CD14-positive monocyte (primary cell): ENCODE measurements at regions not wholly inside any gene's neighbourhood (a gene's known extent, or its start where the extent isn't known, plus 50 kb on each side); places are given as distances from the start of the nearest gene placed in this dataset.
A peak's percentile ranks its signal among the peaks of the same experiment; 100 is the strongest.

Experiments used
- DNase-seq, 3 donors: peaks; one replicate each; pipeline ENCODE4 v3.0.0-alpha.2; 2011 to 2022
- H2AFZ ChIP-seq: 2 replicates; pipeline ENCODE4 v1.6.0; 2012; ENCODE audit warnings: mild to moderate bottlenecking, low read depth, low read length, inconsistent platforms; ENCODE audit not compliant: insufficient read depth, poor library complexity, severe bottlenecking
- H3K27ac ChIP-seq, 2 donors: 1 replicate in 1 of 2; 2 replicates in 1 of 2; pipeline ENCODE4 v1.5.1; 2012 to 2013; ENCODE audit warnings: low read length in 2 of 2, control low read depth in 1 of 2, inconsistent platforms in 1 of 2, low read depth in 1 of 2, mild to moderate bottlenecking in 1 of 2
- H3K27me3 ChIP-seq, 2 donors: one replicate each; pipeline versions ENCODE4 v1.6.0 to v1.6.1; 2011 to 2013; ENCODE audit warnings: low read length in 2 of 2; ENCODE audit not compliant: control insufficient read depth in 2 of 2, insufficient read depth in 2 of 2
- H3K36me3 ChIP-seq, 2 donors: replicated peaks in 1 of 2; 1 replicate in 1 of 2; 2 replicates in 1 of 2; pipeline versions ENCODE4 v1.5.1 to v1.6.1; 2012 to 2013; ENCODE audit warnings: low read length in 2 of 2, control low read depth in 1 of 2, inconsistent platforms in 1 of 2, mild to moderate bottlenecking in 1 of 2; ENCODE audit not compliant: insufficient read depth in 2 of 2, control insufficient read depth in 1 of 2
- H3K4me1 ChIP-seq, 2 donors: 1 replicate in 1 of 2; 2 replicates in 1 of 2; pipeline versions ENCODE4 v1.5.1 to v1.6.1; 2012 to 2013; ENCODE audit warnings: low read length in 2 of 2, control low read depth in 1 of 2, inconsistent platforms in 1 of 2, mild to moderate bottlenecking in 1 of 2, moderate library complexity in 1 of 2; ENCODE audit not compliant: insufficient read depth in 2 of 2, control insufficient read depth in 1 of 2
- H3K4me2 ChIP-seq: replicated peaks from 2 replicates; pipeline ENCODE3; 2012; ENCODE audit warnings: low read length, moderate library complexity, mild to moderate bottlenecking; ENCODE audit not compliant: poor library complexity, severe bottlenecking; ENCODE audit errors: extremely low read depth
- H3K4me3 ChIP-seq, 3 experiments: fragments of 200-600 bp in 1 of 3; sonication (generic) in 1 of 3; replicated peaks in 1 of 3; 1 replicate in 2 of 3; 2 replicates in 1 of 3; pipeline ENCODE4 v1.5.1; 2011 to 2013; ENCODE audit warnings: low read length in 3 of 3, mild to moderate bottlenecking in 3 of 3, control low read depth in 2 of 3, low read depth in 2 of 3, inconsistent platforms in 1 of 3, moderate library complexity in 1 of 3
- H3K79me2 ChIP-seq: 2 replicates; pipeline ENCODE4 v1.6.0; 2012; ENCODE audit warnings: mild to moderate bottlenecking, control low read depth, inconsistent platforms, low read length, moderate library complexity; ENCODE audit not compliant: insufficient read depth
- H3K9ac ChIP-seq: 2 replicates; pipeline ENCODE4 v1.6.0; 2017; ENCODE audit warnings: low read length, mild to moderate bottlenecking; ENCODE audit not compliant: insufficient read depth, poor library complexity, severe bottlenecking
- H3K9me3 ChIP-seq, 2 donors: replicated peaks in 1 of 2; 1 replicate in 1 of 2; 2 replicates in 1 of 2; pipeline versions ENCODE4 v1.5.1 to v1.6.1; 2012 to 2013; ENCODE audit warnings: low read length in 2 of 2, control low read depth in 1 of 2; ENCODE audit not compliant: control insufficient read depth in 1 of 2, insufficient read depth in 1 of 2
- H4K20me1 ChIP-seq: 2 replicates; pipeline ENCODE4 v1.6.0; 2012; ENCODE audit warnings: mild to moderate bottlenecking, low read length, control low read depth, moderate library complexity; ENCODE audit not compliant: insufficient read depth
- H3K27ac Mint-ChIP-seq, 7 donors: one replicate each; pipeline ENCODE4 v1.8.0; 2020; ENCODE audit warnings: mild to moderate bottlenecking in 7 of 7, mixed read lengths in 7 of 7, moderate library complexity in 6 of 7, inconsistent platforms in 2 of 7
- H3K27me3 Mint-ChIP-seq, 3 donors: one replicate each; pipeline ENCODE4 v1.8.0; 2021 to 2022; ENCODE audit warnings: low read depth in 3 of 3, mild to moderate bottlenecking in 3 of 3, mixed read lengths in 3 of 3, moderate library complexity in 3 of 3, inconsistent platforms in 1 of 3
- H3K36me3 Mint-ChIP-seq, 2 donors: one replicate each; pipeline ENCODE4 v1.8.0; 2020; ENCODE audit warnings: mixed read lengths in 2 of 2, inconsistent platforms in 1 of 2, mild to moderate bottlenecking in 1 of 2
- H3K4me1 Mint-ChIP-seq: one replicate; pipeline ENCODE4 v1.8.0; 2020; ENCODE audit warnings: mild to moderate bottlenecking, mixed read lengths
- H3K4me3 Mint-ChIP-seq, 2 donors: one replicate each; pipeline ENCODE4 v1.8.0; 2020; ENCODE audit warnings: mild to moderate bottlenecking in 2 of 2, mixed read lengths in 2 of 2, moderate library complexity in 1 of 2
- H3K9me3 Mint-ChIP-seq, 7 donors: one replicate each; pipeline ENCODE4 v1.8.0; 2020 to 2022; ENCODE audit warnings: mixed read lengths in 7 of 7, mild to moderate bottlenecking in 6 of 7, moderate library complexity in 6 of 7, inconsistent platforms in 2 of 7
- WGBS: methylation state at CpG from one replicate; pipeline ENCODE4 v1.1.5; 2013; ENCODE audit warnings: missing lambda C conversion rate; ENCODE audit not compliant: insufficient coverage; 5-methylcytosine and 5-hydroxymethylcytosine counted together
- intact Hi-C, 2 donors: fragments of 100-400 bp; cut with micrococcal nuclease; formaldehyde crosslinking; loops; one replicate each; pipeline versions ENCODE4 v1.15.0 to v1.15.1; 2023
- TF ChIP-seq, protein P1 (sequence below): fragments of 200-600 bp; IDR thresholded peaks from one replicate; pipeline ENCODE4 v1.8.0; 2022; ENCODE audit warnings: antibody characterized with exemption, mild to moderate bottlenecking

DNA sequence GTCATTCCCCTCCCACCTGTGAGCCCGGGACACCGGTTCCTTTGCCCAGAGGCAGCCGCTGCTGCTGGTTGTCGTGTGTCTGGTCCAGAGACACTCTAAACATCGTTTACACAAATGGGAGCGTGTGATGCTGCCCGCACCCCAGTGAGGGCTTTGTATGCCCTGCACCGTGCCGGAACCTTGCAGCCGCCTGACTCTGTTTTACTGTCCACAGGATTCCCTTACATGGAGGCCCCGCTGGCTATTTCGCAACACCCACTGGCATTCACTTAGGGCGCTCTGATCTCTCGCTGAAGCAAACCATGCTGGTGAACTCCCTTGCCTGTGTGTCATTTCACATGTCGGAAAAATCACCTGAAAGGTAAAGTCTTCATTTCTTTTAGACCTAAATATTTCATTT, 100.8 kb upstream of the SLC6A6 start:
- intact Hi-C loops, result no loop called here
- H3K27ac ChIP-seq, result no peak overlapping the region
- peak in 2 of 3 donors; percentile 16 to 21 for DNase-seq
- H3K79me2 ChIP-seq, result no peaks in the 10 kb centered on the region
- H3K36me3 Mint-ChIP-seq, result no peaks in the 10 kb centered on the region
- H2AFZ ChIP-seq, result no peak overlapping the region
- no peak overlapping the region for H3K4me3 Mint-ChIP-seq
- peaks cover 0 to 1% (median 0%) of the 10 kb centered on the region in 7 donors for H3K9me3 Mint-ChIP-seq
- H3K4me1 ChIP-seq, result peaks cover 17% of the 10 kb centered on the region in 2 donors
- H3K4me3 ChIP-seq, result no peak overlapping the region
- H3K27me3 ChIP-seq, result peaks cover 4 to 20% of the 10 kb centered on the region in 2 donors
- no peaks in the 10 kb centered on the region for H3K9me3 ChIP-seq
- H3K4me2 ChIP-seq, result no peak overlapping the region
- H3K36me3 ChIP-seq, result no peaks in the 10 kb centered on the region
- 44% methylated on average over 10 of the region's 15 CpGs for WGBS
- TF ChIP-seq, protein P1, sequence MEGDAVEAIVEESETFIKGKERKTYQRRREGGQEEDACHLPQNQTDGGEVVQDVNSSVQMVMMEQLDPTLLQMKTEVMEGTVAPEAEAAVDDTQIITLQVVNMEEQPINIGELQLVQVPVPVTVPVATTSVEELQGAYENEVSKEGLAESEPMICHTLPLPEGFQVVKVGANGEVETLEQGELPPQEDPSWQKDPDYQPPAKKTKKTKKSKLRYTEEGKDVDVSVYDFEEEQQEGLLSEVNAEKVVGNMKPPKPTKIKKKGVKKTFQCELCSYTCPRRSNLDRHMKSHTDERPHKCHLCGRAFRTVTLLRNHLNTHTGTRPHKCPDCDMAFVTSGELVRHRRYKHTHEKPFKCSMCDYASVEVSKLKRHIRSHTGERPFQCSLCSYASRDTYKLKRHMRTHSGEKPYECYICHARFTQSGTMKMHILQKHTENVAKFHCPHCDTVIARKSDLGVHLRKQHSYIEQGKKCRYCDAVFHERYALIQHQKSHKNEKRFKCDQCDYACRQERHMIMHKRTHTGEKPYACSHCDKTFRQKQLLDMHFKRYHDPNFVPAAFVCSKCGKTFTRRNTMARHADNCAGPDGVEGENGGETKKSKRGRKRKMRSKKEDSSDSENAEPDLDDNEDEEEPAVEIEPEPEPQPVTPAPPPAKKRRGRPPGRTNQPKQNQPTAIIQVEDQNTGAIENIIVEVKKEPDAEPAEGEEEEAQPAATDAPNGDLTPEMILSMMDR, result no peak
- no peaks in the 10 kb centered on the region for H4K20me1 ChIP-seq
- no peak overlapping the region for H3K9ac ChIP-seq
- H3K27ac Mint-ChIP-seq, result no peak overlapping the region
- peaks cover 7 to 27% (median 14%) of the 10 kb centered on the region in 3 donors for H3K27me3 Mint-ChIP-seq
- H3K4me1 Mint-ChIP-seq, result peaks cover 36% of the 10 kb centered on the region

DNA sequence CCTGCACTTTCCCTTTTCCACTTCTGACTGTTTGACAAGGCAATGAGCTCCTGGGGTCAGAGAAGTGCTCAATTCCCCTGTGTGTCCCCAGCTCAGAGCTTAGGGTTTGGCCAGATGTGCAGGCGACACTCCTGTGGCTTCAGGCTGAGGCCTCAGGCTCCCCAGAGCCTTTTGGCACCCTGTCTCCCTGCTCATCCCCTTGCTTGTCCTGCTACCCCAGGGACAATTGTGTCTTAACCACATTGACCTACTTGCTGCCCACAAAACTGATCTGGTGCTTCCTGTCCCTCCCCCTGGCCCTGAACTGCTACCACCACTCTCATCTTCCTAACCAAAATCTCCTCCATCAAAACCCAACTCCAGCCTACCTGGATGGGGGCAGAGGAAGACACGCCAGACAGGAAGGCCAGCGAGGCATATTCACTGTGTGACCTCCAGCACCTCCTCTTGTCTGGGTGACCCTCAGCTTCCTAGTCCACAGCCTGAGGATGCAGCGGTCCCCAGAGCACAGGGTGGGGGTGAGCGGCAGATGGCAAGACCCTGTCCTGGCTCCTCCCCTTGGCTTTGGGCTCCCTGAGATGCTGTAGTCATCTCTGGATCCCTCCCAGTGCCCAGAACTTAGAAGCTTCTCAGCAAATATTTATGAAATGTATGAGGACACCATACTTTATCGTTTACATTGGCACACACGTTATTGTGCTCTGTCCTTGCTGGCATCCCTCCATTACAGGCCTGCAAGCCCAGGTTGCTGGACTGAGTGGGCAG, 98.9 kb upstream of the SLC6A6 start:
- Histone ChIP-seq H2AFZ (peak overlapping the region; percentile 7), H3K4me3 (no peak overlapping the region), H3K79me2 (no peaks in the 10 kb centered on the region), H3K9me3 (no peaks in the 10 kb centered on the region), H3K27me3 (peaks cover 0 to 6% of the 10 kb centered on the region in 2 donors), H4K20me1 (no peaks in the 10 kb centered on the region), H3K4me2 (no peak overlapping the region), H3K9ac (no peak overlapping the region), H3K36me3 (no peaks in the 10 kb centered on the region), H3K4me1 (peaks cover 17% of the 10 kb centered on the region in 2 donors), H3K27ac (no peak overlapping the region)
- H3K27me3 Mint-ChIP-seq, result peaks cover 6 to 13% (median 7%) of the 10 kb centered on the region in 3 donors
- peak overlapping the region in 1 of 2 donors; percentile 64 for H3K4me3 Mint-ChIP-seq
- intact Hi-C loops, result no loop called here
- peaks cover 36% of the 10 kb centered on the region for H3K4me1 Mint-ChIP-seq
- DNase-seq, result no peak
- H3K36me3 Mint-ChIP-seq, result no peaks in the 10 kb centered on the region
- TF ChIP-seq, protein P1, result no peak
- H3K27ac Mint-ChIP-seq, result peak overlapping the region in 1 of 7 donors; percentile 35
- 74% methylated on average over 5 of the region's 7 CpGs for WGBS
- peaks cover 0 to 1% (median 0%) of the 10 kb centered on the region in 7 donors for H3K9me3 Mint-ChIP-seq
